Heart right ventricle (tissue), 16 donors: ENCODE measurements at regions not wholly inside any gene's neighbourhood (a gene's known extent, or its start where the extent isn't known, plus 50 kb on each side); places are given as distances from the start of the nearest gene placed in this dataset.
A peak's percentile ranks its signal among the peaks of the same experiment; 100 is the strongest.
"Not testable (repeated sequence)": the region's sequence is repeated elsewhere in the genome, so short reads cannot be mapped to it uniquely, and the experiment has no call there.

Experiments used
- ATAC-seq, 8 donors: fragments of 200-7000 bp; cut with Tn5 transposase; one replicate each; pipeline ENCODE4 v1.9.1; 2020; ENCODE audit warnings: mild to moderate bottlenecking in 8 of 8, moderate library complexity in 8 of 8, moderate number of reproducible peaks in 1 of 8
- DNase-seq, 2 donors: peaks; one replicate each; pipeline ENCODE4 v3.0.0-alpha.2; 2020
- H3K27ac ChIP-seq, 10 donors: fragments of 200-600 bp; sonication (generic) in 2 of 10; one replicate each; pipeline versions ENCODE4 v1.5.0 to v1.8.0; 2020 to 2022; ENCODE audit warnings: mild to moderate bottlenecking in 3 of 10
- H3K27me3 ChIP-seq, 7 donors: fragments of 200-600 bp; one replicate each; pipeline ENCODE4 v1.8.0; 2021 to 2022; ENCODE audit warnings: mild to moderate bottlenecking in 2 of 7
- H3K36me3 ChIP-seq, 9 donors: fragments of 200-600 bp; sonication (generic) in 1 of 9; one replicate each; pipeline versions ENCODE4 v1.5.0 to v1.8.0; 2020 to 2022; ENCODE audit warnings: mild to moderate bottlenecking in 2 of 9
- H3K4me1 ChIP-seq, 9 donors: fragments of 200-600 bp; sonication (generic) in 1 of 9; one replicate each; pipeline versions ENCODE4 v1.5.0 to v1.8.0; 2020 to 2022; ENCODE audit warnings: mild to moderate bottlenecking in 4 of 9
- H3K4me3 ChIP-seq, 10 donors: fragments of 200-600 bp; sonication (generic) in 2 of 10; one replicate each; pipeline versions ENCODE4 v1.5.0 to v1.8.0; 2020 to 2022; ENCODE audit warnings: mild to moderate bottlenecking in 7 of 10, moderate library complexity in 2 of 10
- H3K9me3 ChIP-seq, 11 donors: fragments of 200-600 bp in 10 of 11; sonication (generic) in 2 of 11; one replicate each; pipeline versions ENCODE4 v1.5.0 to v1.8.0; 2013 to 2022; ENCODE audit warnings: mild to moderate bottlenecking in 2 of 11, control low read depth in 1 of 11, moderate library complexity in 1 of 11
- WGBS, 2 donors: extraction: QIAGEN DNeasy Blood & Tissue Kit; methylation state at CpG; one replicate each; pipeline ENCODE4 v1.1.7; 2013; ENCODE audit warnings: inconsistent platforms in 1 of 2; 5-methylcytosine and 5-hydroxymethylcytosine counted together
- intact Hi-C, 10 donors: fragments of 100-400 bp; cut with DNase I; formaldehyde crosslinking; loops; one replicate each; pipeline versions ENCODE4 v1.11.1 to v1.14.2; 2022
- TF ChIP-seq, protein P1 (sequence below), 9 donors: fragments of 200-600 bp; sonication (generic) in 2 of 9; IDR thresholded peaks; one replicate each; pipeline versions ENCODE4 v1.5.0 to v1.8.0; 2021 to 2022; ENCODE audit warnings: antibody characterized with exemption in 9 of 9, mild to moderate bottlenecking in 5 of 9, moderate library complexity in 1 of 9
- donor health status: Arrhythmogenic right ventricular cardiomyopathy.
- donor health status: ischemic (EF 13 %, LVEDD 7.1; RV severe dilation, severe dysfunction).
- donor health status: healthy with polysubstance abuse.
- donor health status: DM: no; HTN: yes; CAD: no.
- donor health status: DM: no; HTN: no; CAD: no.
- donor health status: ischemic (EF 25% LVEDD 6.9; RV normal size, moderate dysfunction).
- donor health status: ischemic (EF 25% LVEDD 5.7; RV mildly dilated, moderate dysfunction).
- donor health status: healthy.
- donor health status: DM: yes; HTN: yes; CAD: no.
- donor health status: Ischemic cardiomyopathy.
- donor health status: ischemic (EF 35%, LVEDD 5.7; RV mildly dilated, moderate dysfunction).
- donor health status: nonischemic (EF 11% LVEDD 7.7; RV severe dilation, severe dysfunction).
- donor health status: DM: yes; HTN: yes; CAD: no.
- donor health status: PGD.
- donor health status: ischemic (EF 29% LVEDD 5.4; RV normal size, mild dysfunction).
- donor health status: nonischemic (EF 23%, LVEDD 6.1; RV moderate dilation, normal function).

DNA sequence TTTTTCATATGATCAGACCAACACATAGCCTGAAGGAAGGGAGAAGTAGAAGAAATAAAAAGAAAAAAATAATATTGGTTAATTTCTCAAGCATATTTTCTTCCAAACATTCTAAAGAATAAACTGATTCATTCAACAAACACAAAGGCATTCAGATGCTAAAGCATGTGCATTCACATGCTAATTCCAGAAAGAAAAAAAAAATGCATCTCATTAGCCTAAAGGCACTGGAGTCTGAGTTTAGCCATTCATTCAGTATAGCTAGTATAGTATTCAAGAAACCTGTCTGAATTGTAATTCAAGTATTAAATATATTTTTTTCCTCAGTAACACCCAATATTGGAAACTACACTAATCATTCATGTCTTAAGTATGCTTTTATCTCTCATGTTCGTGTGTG is 61.0 kb upstream of the FER start:
- peaks cover 0 to 4% (median 0%) of the 10 kb centered on the region in 11 donors for H3K9me3 ChIP-seq
- TF ChIP-seq, protein P1, sequence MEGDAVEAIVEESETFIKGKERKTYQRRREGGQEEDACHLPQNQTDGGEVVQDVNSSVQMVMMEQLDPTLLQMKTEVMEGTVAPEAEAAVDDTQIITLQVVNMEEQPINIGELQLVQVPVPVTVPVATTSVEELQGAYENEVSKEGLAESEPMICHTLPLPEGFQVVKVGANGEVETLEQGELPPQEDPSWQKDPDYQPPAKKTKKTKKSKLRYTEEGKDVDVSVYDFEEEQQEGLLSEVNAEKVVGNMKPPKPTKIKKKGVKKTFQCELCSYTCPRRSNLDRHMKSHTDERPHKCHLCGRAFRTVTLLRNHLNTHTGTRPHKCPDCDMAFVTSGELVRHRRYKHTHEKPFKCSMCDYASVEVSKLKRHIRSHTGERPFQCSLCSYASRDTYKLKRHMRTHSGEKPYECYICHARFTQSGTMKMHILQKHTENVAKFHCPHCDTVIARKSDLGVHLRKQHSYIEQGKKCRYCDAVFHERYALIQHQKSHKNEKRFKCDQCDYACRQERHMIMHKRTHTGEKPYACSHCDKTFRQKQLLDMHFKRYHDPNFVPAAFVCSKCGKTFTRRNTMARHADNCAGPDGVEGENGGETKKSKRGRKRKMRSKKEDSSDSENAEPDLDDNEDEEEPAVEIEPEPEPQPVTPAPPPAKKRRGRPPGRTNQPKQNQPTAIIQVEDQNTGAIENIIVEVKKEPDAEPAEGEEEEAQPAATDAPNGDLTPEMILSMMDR (IDR thresholded peaks at IDR 0.05): no peak
- no peaks in the 10 kb centered on the region for H3K36me3 ChIP-seq
- WGBS, 2 donors: 35 to 50% methylated on average over 1 of the region's 1 CpG
- H3K27me3 ChIP-seq: no peaks in the 10 kb centered on the region
- no peak overlapping the region for H3K27ac ChIP-seq
- no peak overlapping the region for H3K4me3 ChIP-seq
- ATAC-seq (no peak), DNase-seq (no peak)
- intact Hi-C loops: loop anchor here in 4 of 10 donors (10.0 kb wide), 4 partner anchors 58 to 778 kb away; partner anchors contain the start of gene FER (in 1 of the 4)
- peaks cover 0 to 11% (median 0%) of the 10 kb centered on the region in 9 donors for H3K4me1 ChIP-seq

DNA sequence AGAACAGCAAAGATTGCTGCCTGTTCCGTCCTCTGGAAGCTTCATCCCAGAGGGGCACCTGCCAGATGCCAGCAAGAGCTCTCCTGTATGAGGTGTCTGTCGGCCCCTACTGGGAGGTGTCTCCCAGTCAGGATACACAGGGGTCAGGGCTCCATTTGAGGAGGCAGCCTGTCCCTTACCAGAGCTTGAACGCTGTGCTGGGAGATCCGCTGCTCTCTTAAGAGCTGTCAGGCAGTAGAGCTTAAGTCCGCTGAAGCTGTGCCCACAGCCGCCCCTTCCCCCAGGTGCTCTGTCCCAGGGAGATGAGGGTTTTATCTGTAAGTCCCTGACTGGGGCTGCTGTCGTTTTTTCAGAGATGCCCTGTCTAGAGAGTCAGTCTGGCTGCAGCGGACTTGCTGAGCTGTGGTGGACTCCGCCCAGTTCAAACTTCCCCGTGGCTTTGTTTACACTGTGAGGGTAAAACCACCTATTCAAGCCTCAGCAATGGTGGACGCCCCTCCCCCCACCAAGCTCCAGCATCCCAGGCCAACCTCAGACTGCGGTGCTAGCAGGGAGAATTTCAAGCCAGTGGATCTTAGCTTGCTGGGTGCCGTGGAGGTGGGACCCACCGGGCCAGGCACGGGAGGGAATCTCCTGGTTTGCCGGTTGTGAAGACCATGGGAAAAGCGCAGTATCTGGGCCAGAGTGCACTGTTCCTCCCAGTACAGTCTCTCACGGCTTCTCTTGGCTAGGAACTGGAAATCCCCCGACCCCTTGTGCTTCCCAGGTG is 62.1 kb upstream of the FER start:
- not testable (repeated sequence) for H3K27ac ChIP-seq, ATAC-seq, H3K36me3 ChIP-seq, H3K9me3 ChIP-seq, H3K4me3 ChIP-seq, H3K27me3 ChIP-seq, DNase-seq
- intact Hi-C loops: loop anchor here in 4 of 10 donors (10.0 kb wide), 4 partner anchors 59 to 779 kb away; partner anchors contain the start of gene FER (in 1 of the 4)
- 56 to 63% methylated on average over 19 of the region's 19 CpGs for WGBS, 2 donors
- peaks cover 0 to 14% (median 0%) of the 10 kb centered on the region in 9 donors for H3K4me1 ChIP-seq

DNA sequence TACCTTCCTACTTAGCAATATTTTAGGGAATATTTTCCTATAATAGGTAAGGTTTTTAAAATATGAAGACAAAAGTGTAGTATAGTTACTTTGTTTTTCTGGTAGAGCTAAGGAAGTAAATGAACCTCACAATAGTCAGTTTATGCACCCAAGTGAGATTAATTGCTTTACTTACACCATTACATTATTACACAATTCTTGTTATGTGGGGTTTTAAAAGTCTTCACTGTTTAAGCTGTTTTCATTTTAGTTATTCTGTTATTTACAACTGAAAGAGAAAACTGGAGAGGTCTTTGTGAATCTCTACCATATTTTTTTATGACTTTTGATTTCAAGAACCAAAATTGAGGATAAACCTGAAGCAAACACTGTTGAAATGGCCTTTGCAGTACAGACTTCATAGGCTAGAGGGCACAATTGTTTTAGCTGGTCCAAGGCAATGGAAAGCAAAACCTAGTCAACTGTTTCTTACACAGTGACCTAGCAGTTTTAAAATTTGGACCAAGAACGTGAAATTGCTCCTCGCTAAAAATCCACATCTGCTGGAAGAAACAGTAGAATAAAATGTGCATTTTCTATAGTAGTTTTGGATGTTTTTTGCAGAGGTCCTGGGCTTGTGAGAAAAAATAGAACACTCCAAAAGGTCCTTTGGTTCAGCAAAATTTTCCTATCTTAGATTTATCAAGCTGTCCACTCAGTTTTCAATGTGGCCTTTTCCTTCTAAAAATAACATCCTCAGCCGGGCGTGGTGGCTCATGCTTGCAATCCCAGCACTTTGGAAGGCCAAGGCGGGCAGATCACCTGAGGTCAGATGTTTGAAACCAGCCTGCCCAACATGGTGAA is 66.4 kb upstream of the FER start:
- Histone ChIP-seq H3K36me3 (no peaks in the 10 kb centered on the region), H3K4me3 (peak overlapping the region in 2 of 10 donors; percentile 4 to 23)
- TF ChIP-seq, protein P1 (IDR thresholded peaks at IDR 0.05): peak; percentile 58 to 91 (median 80)

DNA sequence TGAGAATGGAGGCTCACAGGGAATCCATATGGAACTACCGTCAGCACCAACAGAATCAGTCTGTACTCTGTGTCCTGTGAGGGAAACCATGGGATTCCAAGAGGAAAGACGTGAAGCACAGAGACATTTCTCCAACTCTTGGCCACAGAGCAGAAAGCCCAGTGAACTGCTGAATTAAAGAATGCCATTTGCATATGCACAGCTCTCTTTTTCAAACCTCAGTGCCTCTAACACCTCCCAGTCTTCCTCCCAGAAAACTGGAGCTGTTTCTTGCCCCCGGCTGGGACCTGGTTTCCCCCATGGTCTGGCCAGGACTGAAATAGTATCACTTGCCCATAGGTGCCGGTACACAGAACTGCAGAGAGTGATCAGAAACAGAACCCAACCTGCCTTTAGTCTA is 69.6 kb upstream of the FER start:
- H3K9me3 ChIP-seq: peaks cover 0 to 1% (median 0%) of the 10 kb centered on the region in 11 donors
- H3K4me3 ChIP-seq: no peak overlapping the region
- H3K36me3 ChIP-seq: no peaks in the 10 kb centered on the region
- no peak for DNase-seq
- no peak overlapping the region for H3K27ac ChIP-seq
- 85 to 93% methylated on average over 4 of the region's 4 CpGs for WGBS, 2 donors
- H3K27me3 ChIP-seq: no peaks in the 10 kb centered on the region
- intact Hi-C loops: loop anchor here in 2 of 10 donors (5.0 to 10.0 kb wide), 2 partner anchors 767 to 794 kb away; no protein-coding TSS in a partner anchor
- no peak for ATAC-seq
- TF ChIP-seq, protein P1 (IDR thresholded peaks at IDR 0.05): no peak
- H3K4me1 ChIP-seq: peaks cover 0 to 6% (median 0%) of the 10 kb centered on the region in 9 donors

More for the DNA sequence above, 66.4 kb upstream of the FER start:
- 18% methylated on average over 5 of the region's 5 CpGs for WGBS, 2 donors
- H3K27me3 ChIP-seq: no peaks in the 10 kb centered on the region
- ATAC-seq (peak; percentile 55 to 92 (median 88)), DNase-seq (peak in 1 of 2 donors; percentile 59)
- H3K27ac ChIP-seq: peak overlapping the region in 4 of 10 donors; percentile 19 to 39 (median 33)
- H3K4me1 ChIP-seq: peaks cover 0 to 6% (median 0%) of the 10 kb centered on the region in 9 donors
- peaks cover 0 to 4% (median 0%) of the 10 kb centered on the region in 11 donors for H3K9me3 ChIP-seq
- intact Hi-C loops: loop anchor here in 4 of 10 donors (10.0 kb wide), 4 partner anchors 64 to 784 kb away; partner anchors contain the start of gene FER (in 1 of the 4)
